GM19324 (cell line): ENCODE measurements at regions not wholly inside any gene's neighbourhood (a gene's known extent, or its start where the extent isn't known, plus 50 kb on each side); places are given as distances from the start of the nearest gene placed in this dataset.
"Not testable (repeated sequence)": the region's sequence is repeated elsewhere in the genome, so short reads cannot be mapped to it uniquely, and the experiment has no call there.

Experiments used
- ATAC-seq: cut with Tn5 transposase; IDR thresholded peaks from one replicate; pipeline ENCODE4 v1.9.1; 2021; ENCODE audit warnings: mild to moderate bottlenecking, moderate library complexity; ENCODE audit not compliant: unreplicated experiment, low FRiP score

DNA sequence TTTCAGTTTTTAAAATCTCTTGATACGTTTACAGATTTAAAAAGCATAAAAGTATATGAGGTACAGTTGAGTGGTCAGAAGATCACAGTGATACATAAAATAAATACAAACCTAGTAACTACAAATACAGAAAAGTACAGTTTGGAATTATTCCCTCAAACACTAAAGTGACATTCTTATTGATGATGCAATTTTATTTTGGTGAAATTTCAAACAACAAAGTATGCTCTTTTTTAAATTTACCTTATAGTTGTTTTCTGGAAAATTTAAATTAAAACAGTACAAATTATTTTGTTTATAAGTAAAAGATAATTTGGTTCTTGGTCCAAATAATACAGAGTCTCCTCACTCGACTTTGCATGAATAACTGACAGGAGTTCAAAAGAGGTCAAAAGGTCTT is 1305.1 kb upstream of the GJE1 start:
- ATAC-seq, result no peak

DNA sequence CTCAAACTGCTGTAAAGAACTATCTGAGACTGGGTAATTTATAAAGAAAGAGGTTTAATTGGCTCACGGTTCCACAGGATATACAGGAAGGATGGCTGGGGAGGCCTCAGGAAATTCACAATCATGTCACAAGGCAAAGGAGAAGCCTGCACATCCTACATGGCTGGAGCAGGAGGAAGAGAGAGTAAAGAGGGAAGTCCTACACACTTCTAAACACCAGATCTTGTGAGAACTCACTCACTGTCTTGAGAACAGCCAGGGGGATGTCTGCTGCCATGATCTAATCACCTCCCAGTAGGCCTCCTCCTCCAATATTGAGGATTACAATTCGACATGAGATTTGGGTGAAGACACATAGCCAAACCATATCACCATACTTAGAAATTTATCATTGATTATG is 1307.0 kb upstream of the GJE1 start:
- no peak for ATAC-seq

DNA sequence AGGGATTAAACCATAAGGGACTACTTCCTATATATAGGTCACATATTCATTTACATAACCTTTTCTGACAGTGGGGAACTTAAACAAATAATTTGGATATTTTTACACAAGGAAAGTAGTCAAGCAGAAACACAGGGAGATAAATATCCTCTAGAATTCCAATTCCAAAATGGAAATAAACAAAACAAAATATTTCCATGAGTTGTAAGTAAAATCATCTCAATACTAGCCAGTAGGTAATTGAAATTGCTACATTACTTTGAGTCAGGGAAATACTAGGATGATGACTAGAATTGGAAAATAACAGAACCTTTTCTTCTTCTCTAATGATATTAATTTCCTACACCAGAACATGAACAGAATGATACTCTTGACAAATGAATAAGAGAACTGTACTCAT is 1308.1 kb upstream of the GJE1 start:
- ATAC-seq, result no peak

DNA sequence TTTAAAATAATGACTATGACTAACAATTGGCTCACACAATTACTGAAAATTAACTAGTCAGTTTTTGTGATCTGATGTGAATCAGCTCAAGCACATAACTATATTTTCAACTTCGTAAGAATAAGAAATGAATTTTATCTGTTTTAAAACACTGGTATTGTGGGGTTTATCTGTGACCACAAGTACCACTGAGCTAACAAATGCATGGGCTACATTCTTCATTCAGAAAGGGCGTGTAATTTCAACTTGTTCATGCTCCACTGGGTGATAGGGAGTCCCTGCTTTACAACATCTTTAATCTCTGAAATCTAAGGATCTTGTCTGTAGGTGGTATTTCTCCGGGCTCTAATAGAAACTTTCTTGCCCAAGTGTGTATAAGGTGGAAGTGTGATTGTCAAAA is 1311.5 kb upstream of the GJE1 start:
- no peak for ATAC-seq

DNA sequence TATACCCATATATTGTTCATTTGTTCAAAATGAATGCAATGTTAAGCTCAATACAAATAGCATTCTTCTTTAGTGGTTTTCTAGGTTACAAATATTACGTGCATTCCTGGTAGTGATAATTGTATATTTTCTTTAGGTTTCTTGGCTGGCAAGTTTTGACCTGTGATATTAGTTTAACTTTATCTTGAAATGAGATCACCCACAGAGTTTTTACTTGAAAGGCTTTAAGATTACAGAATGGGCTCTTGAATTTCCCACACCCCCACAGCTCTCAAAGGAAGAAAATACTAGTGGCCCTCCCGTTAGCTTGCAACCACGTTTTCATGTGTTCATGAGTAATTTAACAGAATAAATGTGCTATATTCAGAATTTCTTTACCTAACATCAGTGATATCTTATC is 1315.5 kb upstream of the GJE1 start:
- ATAC-seq, result no peak

DNA sequence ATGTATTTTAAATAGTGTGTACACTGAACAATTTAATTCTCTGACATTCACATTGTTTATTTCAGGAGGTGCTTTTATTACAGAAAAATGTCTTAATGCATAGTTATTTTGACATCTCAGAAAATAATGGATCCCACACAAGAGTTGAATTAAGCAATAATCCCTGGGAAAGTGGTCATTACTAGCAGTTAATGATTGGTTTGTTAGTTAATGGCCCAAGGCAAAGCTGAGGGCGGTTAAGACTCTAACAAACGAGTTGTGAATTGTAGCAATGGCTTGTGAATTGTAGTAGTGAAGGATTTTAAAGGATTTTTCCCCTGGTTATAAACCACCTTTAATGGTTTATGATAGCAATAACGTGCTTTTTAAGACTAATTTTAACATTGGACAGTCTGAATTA is 1316.0 kb upstream of the GJE1 start:
- no peak for ATAC-seq

DNA sequence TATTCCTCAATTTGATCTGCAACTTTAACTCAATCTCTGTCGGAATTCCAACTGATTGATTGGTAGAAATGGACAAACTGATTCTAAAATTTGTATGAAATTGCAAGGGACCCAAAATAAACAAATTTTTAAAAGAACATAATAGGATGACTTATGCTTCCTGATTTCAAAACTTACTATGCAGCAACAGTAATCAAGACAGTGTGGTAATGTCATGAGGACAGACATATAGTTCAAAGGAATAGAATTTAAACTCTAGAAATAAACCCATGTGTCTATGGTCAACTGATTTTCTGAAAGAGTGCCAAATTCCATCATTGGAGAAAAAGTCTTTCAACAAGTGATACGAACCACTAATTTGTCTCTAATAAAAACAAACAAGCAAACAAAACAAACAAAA is 1320.1 kb upstream of the GJE1 start:
- no peak for ATAC-seq

DNA sequence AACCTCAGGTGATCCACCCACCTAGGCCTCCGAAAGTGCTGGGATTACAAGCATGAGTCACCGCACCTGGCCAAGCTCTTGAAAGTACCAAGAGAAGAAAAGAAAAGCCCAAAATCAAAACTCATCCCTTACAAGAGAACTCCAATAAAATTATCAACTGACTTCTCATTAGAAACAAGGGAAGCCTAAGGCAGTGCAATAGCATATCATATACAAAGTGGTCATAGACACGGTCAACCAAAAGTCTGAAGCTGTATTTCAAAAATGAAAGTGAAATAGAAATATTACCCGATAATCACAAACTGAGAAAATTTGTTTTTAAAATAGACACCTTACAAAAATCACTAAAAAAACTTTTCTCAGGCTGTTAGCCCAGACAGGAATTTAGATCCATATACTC is 1321.1 kb upstream of the GJE1 start:
- no peak for ATAC-seq

DNA sequence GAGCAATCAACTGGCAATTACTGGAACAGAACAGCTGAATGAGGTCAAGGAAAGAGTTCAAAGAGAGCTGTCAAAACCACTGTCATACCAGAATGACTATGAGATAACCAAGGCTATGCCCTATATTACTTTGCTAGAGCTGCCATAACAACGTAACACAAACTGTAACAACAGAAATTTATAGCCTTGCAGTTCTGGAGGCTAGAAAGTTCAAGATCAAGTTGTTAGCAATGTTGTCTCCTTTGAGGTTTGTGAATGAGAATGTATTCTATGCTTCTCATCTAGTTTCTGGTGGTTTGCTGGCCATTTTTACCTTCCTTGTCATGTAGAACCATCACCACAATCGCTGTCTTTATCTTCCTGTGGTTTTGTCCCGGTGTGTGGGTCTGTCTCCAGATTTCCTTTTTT is 1323.0 kb upstream of the GJE1 start:
- ATAC-seq, result no peak

DNA sequence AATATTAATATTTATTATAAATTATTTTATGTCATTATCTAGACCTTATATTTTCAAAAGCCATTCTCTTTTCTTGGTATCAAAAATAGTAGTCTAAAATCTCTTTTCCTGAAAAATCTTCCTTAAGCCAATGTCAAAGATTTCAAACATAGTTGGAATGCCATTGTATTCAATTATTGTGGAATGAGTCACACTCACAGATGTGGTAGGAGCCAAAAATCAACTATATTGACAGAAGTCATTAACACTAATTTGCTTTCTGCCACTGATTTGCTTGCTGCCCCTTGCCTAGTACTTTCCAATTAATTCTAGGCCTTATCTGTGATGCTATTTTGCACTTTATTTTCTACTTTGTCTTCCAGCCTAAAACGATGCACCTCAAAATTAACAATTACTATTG is 1326.3 kb upstream of the GJE1 start:
- no peak for ATAC-seq

DNA sequence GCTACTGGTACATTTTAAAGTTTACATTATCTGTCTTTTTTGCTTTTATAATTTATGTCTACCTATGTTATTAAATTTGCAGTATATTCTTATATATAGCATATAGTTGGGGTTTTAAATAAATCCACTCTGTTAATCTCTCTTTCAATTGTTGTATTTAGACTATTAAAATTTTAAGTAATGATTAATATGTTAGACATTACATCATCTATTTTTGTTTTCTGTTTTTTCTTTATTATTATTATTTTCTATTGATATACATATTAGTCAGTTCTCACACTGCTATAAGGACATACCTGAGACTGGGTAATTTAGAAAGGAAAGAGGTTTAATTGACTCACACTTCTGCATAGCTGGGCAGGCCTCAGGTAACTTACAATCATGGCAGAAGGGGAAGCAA is 1338.2 kb upstream of the GJE1 start:
- ATAC-seq, result no peak

DNA sequence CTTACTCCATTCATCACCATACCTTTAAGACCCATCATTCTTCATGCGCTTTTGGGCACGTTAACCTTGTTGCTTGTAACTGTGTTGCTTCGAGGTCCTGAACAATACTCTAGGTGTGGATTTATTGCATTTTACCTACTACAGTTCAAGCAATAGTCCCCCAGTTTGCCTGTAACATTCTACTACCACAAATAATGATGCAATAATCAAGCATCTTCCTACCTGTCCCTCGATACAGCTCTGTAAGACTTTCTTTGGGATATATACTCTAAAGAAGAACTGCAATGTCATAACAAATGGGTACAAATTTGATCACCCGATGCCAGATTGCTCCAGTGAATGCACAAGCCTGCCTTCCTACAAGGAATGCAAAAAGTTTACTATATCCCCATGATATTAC is 1342.6 kb upstream of the GJE1 start:
- ATAC-seq, result no peak

DNA sequence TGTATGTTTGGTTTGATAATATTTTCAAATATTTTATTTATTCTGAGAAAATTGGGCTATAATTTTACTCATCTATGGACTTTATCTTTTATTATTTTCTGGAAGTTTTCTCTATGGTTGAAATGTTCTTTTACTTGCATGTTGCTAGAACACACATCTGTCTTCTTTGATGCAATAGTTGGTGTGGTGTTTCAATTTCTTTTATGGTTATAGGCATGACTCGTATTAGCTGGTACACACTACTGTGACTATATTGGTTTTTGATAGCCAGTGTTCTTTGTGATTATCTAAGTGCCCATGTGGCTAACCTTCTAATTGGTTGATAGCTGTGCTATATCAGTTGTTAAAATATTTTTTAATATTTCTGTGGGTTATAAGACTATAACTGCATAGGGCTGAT is 1343.3 kb upstream of the GJE1 start:
- no peak for ATAC-seq

DNA sequence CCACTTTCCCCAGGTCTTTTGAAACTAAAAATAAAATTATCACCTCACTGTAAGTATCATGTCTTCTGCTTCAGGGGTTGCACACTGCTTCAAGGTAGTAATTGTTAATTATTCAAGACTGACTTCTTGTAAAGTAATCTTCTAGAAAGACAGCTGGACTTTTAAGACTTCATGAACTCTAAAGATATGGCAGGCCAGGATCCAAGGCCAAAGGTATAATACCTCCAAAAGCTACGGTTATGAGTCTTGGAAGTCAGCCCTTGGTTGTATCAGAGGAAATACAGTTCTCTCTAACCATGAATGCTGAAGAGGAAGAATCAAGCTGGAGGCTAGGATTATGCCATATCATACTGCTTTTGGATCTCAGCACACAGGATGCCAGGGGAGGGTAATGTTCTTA is 1346.8 kb upstream of the GJE1 start:
- no peak for ATAC-seq

DNA sequence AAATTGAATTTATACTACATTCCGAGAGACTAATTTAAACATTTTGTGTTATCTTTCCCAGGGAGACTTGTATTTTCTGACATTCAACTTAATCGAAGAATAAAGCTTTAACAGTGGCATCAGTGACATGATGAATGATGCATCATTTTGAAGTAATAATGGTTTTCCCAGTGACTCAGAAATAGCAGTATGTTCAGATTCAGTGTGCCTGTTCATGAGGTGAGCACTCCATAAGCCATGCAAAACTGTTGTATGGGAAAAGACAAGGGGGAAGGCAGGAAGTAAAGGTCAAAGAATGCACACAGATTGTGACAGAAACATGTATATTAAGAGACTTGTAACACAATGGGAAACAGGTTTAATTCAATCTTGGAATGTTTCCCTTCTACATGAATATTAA is 1348.2 kb upstream of the GJE1 start:
- ATAC-seq, result no peak

DNA sequence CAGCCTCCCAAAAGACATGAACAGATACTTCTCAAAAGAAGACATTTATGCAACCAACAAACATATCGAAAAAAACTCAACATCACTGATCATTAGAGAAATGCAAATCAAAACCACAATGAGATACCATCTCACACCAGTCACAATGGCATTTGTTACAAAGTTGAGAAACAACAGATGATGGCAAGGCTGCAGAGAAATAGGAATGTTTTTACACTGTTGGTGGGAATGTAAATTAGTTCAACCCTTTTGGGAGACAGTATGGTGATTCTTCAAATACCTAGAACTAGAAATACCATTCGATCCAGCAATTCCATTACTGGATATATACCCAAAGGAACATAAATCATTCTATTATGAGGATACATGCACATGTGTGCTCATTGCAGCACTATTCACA is 1349.2 kb upstream of the GJE1 start:
- ATAC-seq, result not testable (repeated sequence)

DNA sequence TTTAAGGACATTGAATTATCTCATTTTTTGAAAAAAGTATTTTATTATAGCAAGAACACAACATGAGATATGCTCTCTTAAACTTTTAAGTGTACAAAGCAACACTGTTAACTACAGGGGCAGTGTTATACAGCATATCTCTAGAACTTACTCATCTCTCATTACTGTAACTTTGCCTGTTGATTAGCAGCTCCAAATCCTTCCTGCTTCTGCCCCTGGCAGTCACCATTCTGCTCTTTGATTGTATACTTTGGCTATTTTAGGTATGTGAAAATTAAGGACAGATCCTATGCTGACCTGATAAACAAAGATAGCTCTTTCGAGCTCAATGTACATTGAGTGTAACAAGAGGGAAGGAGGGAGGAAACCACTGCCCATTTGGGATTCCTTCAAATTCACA is 1349.8 kb upstream of the GJE1 start:
- no peak for ATAC-seq

DNA sequence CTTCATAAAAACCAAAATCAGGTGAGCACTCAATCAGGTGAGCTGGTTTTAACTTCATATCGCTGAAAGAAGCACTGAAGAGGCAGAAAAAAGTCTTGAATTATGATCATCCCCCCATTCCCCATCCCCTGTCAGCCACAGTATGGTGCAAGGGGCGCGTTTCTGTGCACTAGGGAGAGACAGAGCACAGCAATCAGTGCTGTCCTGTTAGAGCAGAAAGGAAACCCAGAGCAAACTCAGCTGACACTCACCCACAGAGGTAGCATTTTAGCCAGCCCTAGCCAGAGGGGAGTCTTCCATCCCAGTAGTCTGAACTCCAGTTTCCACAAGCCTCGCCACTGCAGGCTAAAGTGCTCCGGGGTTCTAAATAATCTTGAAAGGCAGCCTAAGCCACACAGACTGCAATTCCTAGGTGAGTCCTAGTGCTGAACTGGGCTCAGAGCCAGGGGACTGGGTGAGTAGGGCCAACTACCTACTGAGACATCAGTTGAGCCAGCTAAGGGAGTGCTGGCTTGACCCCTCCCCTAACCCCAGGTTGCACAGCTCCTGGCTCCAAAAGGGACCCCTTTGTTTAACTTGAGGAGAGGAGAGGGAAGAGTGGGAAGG is 1352.6 kb upstream of the GJE1 start:
- ATAC-seq, result no peak

DNA sequence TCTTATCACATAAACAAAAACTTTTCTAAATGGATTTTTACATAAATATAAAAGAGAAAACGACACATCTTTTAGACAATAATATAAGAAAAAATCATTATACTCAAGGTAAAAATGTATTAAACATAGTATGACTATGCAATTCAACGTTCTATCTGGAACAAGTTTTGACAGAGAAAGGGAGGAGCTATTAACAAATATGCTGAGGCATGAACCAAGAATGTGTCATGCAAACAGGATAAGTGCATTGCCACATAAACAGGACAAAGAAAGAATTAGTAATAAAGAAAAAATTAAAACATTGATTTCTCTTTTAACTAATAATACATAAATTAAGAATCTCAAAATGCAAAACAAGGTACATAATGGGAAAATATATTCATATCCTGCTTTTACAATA is 1353.4 kb upstream of the GJE1 start:
- ATAC-seq, result no peak

DNA sequence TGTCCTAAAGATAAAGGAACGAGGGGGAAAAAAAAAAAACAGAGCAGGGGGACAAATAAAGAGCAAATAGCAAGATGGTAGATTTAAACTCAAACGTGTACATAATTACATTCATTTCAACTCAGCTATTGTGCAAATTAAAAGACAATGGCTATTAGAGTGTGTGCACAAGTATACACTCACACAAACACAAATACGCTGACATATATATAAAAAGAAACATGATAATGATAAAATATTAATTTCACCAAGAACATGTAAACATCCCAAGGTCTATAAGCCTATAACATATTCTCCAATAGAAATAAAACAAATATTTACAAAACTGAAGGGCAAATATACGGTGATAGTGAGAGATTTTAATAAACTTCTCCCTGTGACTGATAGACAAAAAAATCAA is 1354.9 kb upstream of the GJE1 start:
- no peak for ATAC-seq

DNA sequence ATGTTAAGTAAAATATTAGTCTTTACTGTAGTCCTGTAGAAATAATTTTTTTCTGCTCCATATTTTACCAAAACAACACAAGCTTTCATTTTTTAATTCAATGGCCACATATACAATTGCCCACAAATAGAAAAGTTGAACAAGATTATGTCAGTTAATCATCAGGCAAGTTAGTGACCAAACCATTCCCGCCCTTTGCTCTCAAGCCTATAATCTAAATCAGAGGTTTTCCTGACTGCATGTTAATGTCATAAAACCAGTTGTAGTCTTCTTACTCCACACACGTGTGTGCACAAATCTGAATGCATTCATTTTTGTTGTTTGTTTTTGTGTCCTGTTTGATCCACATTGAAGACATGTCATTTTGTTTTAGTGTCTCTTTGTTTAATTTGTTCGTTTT is 1357.7 kb upstream of the GJE1 start:
- no peak for ATAC-seq

DNA sequence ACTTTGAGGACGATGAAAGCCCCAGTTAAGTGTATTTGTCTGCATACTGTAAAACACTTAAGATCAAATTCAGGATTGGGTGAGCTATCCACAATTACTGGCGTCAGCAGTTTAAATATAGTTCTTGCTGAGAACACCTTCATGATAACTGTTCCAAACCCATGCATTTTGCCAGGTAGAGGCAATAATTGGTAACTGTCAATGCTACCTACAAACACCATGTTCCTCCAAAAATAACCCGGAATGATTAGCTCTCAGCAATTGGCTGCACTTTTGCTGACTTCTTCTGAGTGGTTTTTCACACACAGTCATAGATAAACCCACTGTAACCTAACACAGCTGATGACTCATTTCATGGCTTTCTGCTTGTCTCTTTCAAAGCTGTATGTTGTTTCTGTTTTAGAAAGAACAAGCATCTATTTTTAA is 1358.6 kb upstream of the GJE1 start:
- ATAC-seq, result peak; percentile 56

DNA sequence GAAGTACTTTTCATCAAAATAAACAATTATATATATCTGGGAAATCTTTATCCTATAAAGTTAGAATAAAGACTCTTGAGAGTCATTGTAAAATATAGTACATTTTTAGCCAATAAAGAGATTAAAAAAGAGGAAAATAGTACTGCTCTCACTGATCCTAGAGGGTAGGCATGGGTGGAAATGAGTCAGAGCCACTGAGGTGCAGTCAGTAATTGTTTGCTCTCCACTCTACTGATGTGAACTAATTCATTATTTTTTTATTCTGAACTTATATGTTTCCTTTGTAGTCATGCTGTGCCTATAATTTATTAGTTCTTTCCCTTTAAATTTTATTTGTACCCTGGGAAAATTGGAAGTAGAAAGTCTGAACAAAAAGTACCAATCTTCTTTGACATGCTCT is 1359.4 kb upstream of the GJE1 start:
- ATAC-seq, result no peak
